ENCODE measurements at regions not wholly inside any gene's neighbourhood (a gene's known extent, or its start where the extent isn't known, plus 50 kb on each side); places are given as distances from the start of the nearest gene placed in this dataset.

GRCh38 chr2:17455343-17455742, 62.9 kb downstream of the RAD51AP2 start:
- no peak for TF ChIP-seq POLR2A (IDR thresholded peaks at IDR 0.05; ENCODE audit: borderline replicate concordance, extremely low read depth, insufficient read depth, insufficient read length)
- no peak for TF ChIP-seq SRF (IDR thresholded peaks at IDR 0.05; ENCODE audit: low read depth)
- no peak for TF ChIP-seq CTCF (IDR thresholded peaks at IDR 0.05 in 2 of 3, conservative IDR thresholded peaks at IDR 0.05 in 1 of 3; ENCODE audit: borderline replicate concordance in 1 of 3, insufficient read depth in 1 of 3, low read depth in 2 of 3, low read length in 2 of 3)
- TF ChIP-seq RAD21 (IDR thresholded peaks at IDR 0.05; ENCODE audit: low read depth) = no peak
- TF ChIP-seq CEBPB (IDR thresholded peaks at IDR 0.05; ENCODE audit: low read depth) = no peak

All from HCT116 (cell line).